ENCODE measurements at regions not wholly inside any gene's neighbourhood (a gene's known extent, or its start where the extent isn't known, plus 50 kb on each side); places are given as distances from the start of the nearest gene placed in this dataset.

DNA sequence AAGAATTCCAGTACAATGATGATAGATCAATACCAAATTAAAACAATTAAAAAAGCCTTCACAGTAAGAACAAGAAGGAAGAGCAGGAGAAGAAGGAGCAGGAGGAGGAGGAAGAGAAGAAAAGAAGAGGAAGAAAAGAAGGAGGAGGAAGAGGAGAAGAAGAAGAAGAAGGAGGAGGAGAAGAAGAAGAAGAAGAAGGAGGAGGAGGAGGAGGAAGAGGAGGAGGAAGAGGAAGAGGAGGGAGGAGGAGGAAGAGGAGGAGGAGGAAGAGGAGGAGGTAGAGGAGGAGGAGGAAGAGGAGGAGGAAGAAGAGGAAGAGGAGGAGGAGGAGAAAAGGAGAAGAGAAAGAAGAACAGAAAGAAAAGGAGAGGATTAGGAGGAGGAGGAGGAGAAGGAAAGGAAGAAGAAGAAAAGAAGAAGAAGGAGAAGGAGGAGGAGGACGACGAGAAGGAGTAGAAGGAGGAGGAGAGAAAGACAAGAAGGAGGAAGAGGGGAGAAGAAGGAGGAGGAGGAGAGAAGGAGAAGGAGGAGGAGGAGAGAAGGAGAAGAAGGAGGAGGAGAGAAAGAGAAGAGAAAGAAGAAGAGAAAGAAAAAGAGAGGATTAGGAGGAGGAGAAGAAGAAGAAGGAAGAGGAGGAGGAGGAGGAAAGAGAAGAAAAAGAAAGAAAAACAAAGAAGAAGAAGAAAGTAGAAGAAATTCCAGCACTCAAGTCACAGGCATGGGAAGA is 68.5 kb upstream of the GRIK3 start:
- no peak for TF ChIP-seq POLR2A (IDR thresholded peaks at IDR 0.05)
- no peak for TF ChIP-seq EP300 (IDR thresholded peaks at IDR 0.05)
- TF ChIP-seq, protein P1, sequence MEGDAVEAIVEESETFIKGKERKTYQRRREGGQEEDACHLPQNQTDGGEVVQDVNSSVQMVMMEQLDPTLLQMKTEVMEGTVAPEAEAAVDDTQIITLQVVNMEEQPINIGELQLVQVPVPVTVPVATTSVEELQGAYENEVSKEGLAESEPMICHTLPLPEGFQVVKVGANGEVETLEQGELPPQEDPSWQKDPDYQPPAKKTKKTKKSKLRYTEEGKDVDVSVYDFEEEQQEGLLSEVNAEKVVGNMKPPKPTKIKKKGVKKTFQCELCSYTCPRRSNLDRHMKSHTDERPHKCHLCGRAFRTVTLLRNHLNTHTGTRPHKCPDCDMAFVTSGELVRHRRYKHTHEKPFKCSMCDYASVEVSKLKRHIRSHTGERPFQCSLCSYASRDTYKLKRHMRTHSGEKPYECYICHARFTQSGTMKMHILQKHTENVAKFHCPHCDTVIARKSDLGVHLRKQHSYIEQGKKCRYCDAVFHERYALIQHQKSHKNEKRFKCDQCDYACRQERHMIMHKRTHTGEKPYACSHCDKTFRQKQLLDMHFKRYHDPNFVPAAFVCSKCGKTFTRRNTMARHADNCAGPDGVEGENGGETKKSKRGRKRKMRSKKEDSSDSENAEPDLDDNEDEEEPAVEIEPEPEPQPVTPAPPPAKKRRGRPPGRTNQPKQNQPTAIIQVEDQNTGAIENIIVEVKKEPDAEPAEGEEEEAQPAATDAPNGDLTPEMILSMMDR (IDR thresholded peaks at IDR 0.05), result no peak
- H3K27me3 ChIP-seq, result no peaks in the 10 kb centered on the region
- H3K36me3 ChIP-seq, result no peaks in the 10 kb centered on the region
- H3K4me1 ChIP-seq (ENCODE audit: insufficient read depth), result no peaks in the 10 kb centered on the region
- 56 to 81% (median 67%) methylated on average over 2 of the region's 2 CpGs for WGBS, 3 donors
- intact Hi-C loops (cut with DNase I), result no loop called here
- no peak overlapping the region for H3K4me3 ChIP-seq
- H3K9me3 ChIP-seq, result no peaks in the 10 kb centered on the region
- H3K27ac ChIP-seq, result no peak overlapping the region
- no peak for DNase-seq

DNA sequence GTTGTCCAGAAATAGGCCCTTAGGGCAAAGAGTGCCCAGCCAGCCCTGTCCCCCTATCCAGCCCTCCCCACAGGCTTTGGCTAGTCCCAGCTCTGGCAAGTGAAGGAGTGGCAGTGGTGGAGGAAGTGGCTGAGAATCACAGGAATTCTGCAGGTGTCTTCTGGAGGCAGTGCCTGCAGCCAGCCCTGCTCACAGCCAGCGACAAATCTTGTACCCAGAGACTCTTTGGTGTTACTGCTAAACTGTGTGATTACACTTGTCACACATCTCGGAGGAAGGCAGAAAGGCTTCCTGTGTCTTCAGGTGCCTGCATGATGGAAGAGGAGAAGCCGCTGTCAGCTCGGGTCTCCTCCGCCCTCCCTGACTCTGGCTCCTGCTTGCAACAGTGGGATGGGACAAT is 71.6 kb upstream of the GRIK3 start:
- 71 to 84% (median 71%) methylated on average over 5 of the region's 5 CpGs for WGBS, 3 donors
- no peak overlapping the region for H3K27ac ChIP-seq
- no peak overlapping the region for H3K4me3 ChIP-seq
- H3K4me1 ChIP-seq (ENCODE audit: insufficient read depth), result no peaks in the 10 kb centered on the region
- intact Hi-C loops (cut with DNase I), result no loop called here
- no peaks in the 10 kb centered on the region for H3K36me3 ChIP-seq
- no peak for DNase-seq
- no peaks in the 10 kb centered on the region for H3K27me3 ChIP-seq
- H3K9me3 ChIP-seq, result no peaks in the 10 kb centered on the region
- TF ChIP-seq POLR2A (IDR thresholded peaks at IDR 0.05) (no peak), EP300 (IDR thresholded peaks at IDR 0.05) (no peak)
- TF ChIP-seq, protein P1 (IDR thresholded peaks at IDR 0.05), result no peak

GRCh38 chr1:37107153-37107907 is 73.0 kb upstream of the GRIK3 start:
- H3K27ac ChIP-seq, result no peak overlapping the region
- H3K4me3 ChIP-seq, result no peak overlapping the region
- 68 to 83% (median 78%) methylated on average over 5 of the region's 5 CpGs for WGBS, 3 donors
- no peaks in the 10 kb centered on the region for H3K27me3 ChIP-seq
- TF ChIP-seq POLR2A (IDR thresholded peaks at IDR 0.05), result no peak
- TF ChIP-seq EP300 (IDR thresholded peaks at IDR 0.05), result no peak
- TF ChIP-seq, protein P1 (IDR thresholded peaks at IDR 0.05), result no peak
- no peaks in the 10 kb centered on the region for H3K9me3 ChIP-seq
- H3K4me1 ChIP-seq (ENCODE audit: insufficient read depth), result no peaks in the 10 kb centered on the region
- intact Hi-C loops (cut with DNase I), result no loop called here
- no peaks in the 10 kb centered on the region for H3K36me3 ChIP-seq
- no peak for DNase-seq

GRCh38 chr1:37108596-37109188 is 74.4 kb upstream of the GRIK3 start:
- no peak for DNase-seq
- WGBS, 3 donors, result 73 to 81% (median 73%) methylated on average over 9 of the region's 9 CpGs
- no peaks in the 10 kb centered on the region for H3K36me3 ChIP-seq
- H3K4me3 ChIP-seq, result no peak overlapping the region
- H3K27ac ChIP-seq, result no peak overlapping the region
- no peaks in the 10 kb centered on the region for H3K27me3 ChIP-seq
- H3K4me1 ChIP-seq (ENCODE audit: insufficient read depth), result no peaks in the 10 kb centered on the region
- no peaks in the 10 kb centered on the region for H3K9me3 ChIP-seq
- no peak for TF ChIP-seq EP300 (IDR thresholded peaks at IDR 0.05)
- no peak for TF ChIP-seq POLR2A (IDR thresholded peaks at IDR 0.05)
- TF ChIP-seq, protein P1 (IDR thresholded peaks at IDR 0.05), result no peak
- intact Hi-C loops (cut with DNase I), result no loop called here
